Testis (tissue), 2 donors: ENCODE measurements at regions not wholly inside any gene's neighbourhood (a gene's known extent, or its start where the extent isn't known, plus 50 kb on each side); places are given as distances from the start of the nearest gene placed in this dataset.

Experiments
- CTCF ChIP-seq, 3 experiments: fragments of 450-650 bp in 2 of 3; fragments of 200-600 bp in 1 of 3; sonication (generic) in 1 of 3; IDR thresholded peaks; one replicate each; pipeline ENCODE4 v1.5.1; 2016 to 2019; ENCODE audit warnings: antibody characterized with exemption in 3 of 3, mild to moderate bottlenecking in 2 of 3, moderate library complexity in 1 of 3
- POLR2A ChIP-seq: fragments of 450-650 bp; IDR thresholded peaks from one replicate; pipeline ENCODE4 v1.6.1; 2017; ENCODE audit warnings: antibody characterized with exemption, mild to moderate bottlenecking, moderate library complexity

- TF ChIP-seq CTCF (IDR thresholded peaks at IDR 0.05) (no peak), POLR2A (no peak)
Measured at GRCh38 chr6:10316373-10316721, 98.5 kb downstream of the TFAP2A start.
